CD4-positive, alpha-beta T cell treated with Interleukin-17A for 4 hours (primary cell): ENCODE measurements at regions not wholly inside any gene's neighbourhood (a gene's known extent, or its start where the extent isn't known, plus 50 kb on each side); places are given as distances from the start of the nearest gene placed in this dataset.

ENCODE experiments used
- DNase-seq: peaks from one replicate; pipeline ENCODE4 v3.0.0-alpha.2; 2020; ENCODE audit warnings: mixed read lengths

DNA sequence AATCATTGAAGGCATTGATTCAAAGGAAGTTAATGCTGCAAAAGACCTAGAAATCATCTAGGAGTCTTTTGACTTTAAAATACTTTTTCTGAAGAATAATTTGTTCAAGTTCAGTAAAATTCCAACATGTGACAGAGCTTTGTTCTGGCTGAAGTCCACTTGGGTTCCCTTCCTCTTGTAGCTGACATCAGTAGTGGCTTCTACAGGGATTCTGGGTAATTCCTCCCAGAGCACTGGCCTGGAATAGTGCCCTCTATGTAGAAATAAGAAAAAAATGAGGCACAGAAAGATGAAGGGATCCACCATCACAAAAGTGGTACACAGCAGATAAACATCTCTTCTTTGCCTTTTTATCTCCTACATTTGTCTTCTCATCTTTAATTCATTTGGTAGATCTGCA, 548.1 kb downstream of the LTN1 start:
- no peak for DNase-seq

GRCh38 chr21:28444111-28444510, 548.6 kb downstream of the LTN1 start:
- DNase-seq, result no peak

DNA sequence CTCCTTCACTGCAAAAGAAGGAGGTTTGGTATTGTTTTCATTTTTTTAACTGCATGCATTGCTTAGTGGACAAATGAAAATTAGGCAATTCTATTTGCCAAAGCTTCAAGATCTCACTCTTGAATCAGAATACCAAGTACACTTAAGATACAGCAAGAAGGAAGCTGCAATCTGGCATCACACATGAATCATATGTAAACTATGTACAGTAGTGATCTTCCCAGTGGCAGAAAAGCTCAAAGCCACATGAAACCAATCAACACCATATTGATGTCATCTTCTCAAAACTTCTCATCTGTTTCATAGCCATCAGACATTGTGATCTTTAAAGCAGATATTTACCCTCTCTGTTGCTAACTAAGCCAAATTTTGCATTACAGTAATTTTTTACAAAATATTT, 550.1 kb downstream of the LTN1 start:
- DNase-seq, result no peak

DNA sequence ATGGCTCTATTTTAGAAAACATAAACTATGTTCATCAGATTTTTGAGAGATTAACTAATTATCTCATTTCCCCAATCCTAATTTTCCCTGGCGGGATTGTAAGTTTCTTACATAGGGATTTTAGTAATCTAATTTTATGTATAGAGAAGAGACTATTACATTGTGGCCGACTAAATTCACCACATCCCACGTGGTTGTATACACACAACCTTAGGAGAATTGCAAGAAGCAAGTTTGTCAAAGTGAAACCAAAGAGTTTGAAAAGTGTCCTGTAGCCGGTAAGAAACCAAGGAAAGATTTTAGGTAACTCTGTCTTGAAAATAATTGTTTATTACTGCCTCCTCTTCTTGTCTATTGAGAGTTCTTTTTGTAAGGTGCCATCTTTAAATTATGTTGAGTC, 550.6 kb downstream of the LTN1 start:
- no peak for DNase-seq

- DNase-seq, result no peak
Observed at GRCh38 chr21:28439788-28440187, 552.9 kb downstream of the LTN1 start.

DNA sequence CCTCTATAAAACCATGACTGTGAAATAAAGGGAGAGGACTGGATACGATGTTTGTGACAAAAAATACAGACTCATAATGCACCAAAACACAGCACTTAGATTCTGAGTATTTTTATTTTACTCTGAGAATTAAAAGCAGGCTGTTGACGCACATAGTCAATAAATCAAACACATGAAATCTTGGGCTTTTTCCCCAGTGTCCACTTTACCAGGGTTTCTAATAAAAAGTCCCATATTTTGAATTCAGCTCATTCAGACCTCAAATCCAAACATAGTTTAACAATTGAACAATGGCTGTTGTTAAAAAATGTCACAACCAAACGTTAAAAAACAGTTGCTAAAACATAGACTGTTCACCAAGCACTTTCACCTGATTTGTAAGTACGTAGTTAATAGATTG, 553.4 kb downstream of the LTN1 start:
- DNase-seq, result no peak

DNA sequence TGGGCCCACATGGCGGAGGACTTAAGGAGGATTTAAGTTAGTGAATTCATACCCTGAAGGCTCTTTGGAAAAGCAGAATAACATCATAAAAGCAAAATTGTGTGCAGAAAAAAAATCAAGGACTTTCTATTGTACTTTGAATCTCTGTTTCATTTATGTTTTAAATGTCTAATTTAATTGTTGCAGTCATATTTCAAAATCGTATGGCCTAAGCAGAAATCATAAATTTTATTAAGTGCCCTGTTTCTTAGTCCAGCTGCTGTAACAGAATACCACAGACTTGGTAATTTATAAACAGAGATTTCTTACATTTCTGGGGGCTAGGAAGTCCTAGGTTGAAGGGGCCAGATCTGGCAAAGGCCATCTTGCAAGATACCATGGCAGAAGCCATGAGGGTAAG, 555.6 kb downstream of the LTN1 start:
- no peak for DNase-seq

- DNase-seq, result no peak
Observed at GRCh38 chr21:28436286-28436932, 556.3 kb downstream of the LTN1 start.

DNA sequence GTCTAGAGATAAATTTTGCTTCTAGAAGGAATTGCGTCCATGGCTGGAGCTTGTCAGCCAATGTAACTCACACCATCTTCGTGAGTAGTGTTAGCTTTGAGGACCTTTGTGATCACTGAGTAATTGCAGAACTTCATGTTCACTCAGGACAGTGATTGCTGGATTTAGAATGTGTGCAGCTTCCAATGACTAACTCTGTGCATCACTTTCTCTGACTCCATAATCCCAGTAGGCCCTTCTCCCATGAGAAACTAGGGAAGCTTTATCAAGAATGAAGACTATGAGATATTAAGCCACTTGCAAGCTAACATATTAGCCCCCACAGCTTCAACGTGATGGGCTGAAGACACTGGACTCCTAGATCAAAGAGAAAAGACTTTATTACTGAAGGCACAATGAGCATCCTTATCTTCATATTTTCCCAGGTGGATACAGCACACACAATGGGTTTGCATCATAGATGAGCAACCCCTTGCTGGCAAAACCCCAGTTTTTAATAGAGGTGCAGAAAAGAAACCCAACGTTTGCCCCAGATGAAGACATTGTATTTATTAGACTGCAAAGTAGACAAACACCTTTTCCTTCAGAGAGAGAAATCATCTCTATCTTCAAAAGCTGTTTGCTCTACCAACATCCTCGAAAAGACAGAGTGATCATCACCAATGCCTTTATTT, 561.0 kb downstream of the LTN1 start:
- no peak for DNase-seq

- no peak for DNase-seq
Observed at GRCh38 chr21:28431022-28431421, 561.7 kb downstream of the LTN1 start.

DNA sequence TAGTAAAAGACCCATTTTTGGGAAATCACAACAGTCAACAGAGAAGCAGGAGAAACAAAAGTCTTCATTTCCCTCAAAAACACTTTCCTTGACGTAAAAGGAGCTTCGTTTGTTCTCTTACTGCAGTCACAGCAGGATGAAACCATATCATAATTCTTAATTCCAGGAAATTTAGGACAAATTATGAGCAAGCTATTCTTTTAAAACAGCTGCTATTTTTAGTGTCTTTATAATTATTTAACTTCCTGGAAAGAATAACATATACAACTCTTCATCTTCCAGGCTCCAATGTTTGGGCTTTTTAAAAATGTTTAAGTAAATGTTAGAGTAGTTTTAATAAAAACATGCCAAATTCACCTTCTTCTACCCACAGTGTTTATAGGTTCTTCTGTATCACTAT, 563.5 kb downstream of the LTN1 start:
- no peak for DNase-seq

GRCh38 chr21:28427394-28428022, 565.2 kb downstream of the LTN1 start:
- no peak for DNase-seq

DNA sequence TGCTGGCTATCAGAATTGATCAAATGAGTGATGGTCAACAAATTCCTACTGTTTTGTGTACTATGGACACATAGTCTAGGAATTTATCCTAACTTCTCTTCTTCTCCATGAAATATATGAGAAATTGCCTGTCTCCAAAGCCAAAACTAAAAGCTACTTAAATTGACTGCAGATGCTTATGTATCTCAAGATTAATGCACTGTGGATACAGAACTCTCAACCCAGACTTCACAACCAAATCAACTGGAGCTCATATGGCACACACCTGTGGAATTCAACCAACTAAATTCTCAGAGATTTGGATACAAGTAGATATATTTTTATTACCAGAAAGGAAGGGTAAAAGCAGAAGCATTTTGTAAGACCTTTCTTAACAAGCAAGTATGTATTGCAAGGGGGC, 566.1 kb downstream of the LTN1 start:
- no peak for DNase-seq

DNA sequence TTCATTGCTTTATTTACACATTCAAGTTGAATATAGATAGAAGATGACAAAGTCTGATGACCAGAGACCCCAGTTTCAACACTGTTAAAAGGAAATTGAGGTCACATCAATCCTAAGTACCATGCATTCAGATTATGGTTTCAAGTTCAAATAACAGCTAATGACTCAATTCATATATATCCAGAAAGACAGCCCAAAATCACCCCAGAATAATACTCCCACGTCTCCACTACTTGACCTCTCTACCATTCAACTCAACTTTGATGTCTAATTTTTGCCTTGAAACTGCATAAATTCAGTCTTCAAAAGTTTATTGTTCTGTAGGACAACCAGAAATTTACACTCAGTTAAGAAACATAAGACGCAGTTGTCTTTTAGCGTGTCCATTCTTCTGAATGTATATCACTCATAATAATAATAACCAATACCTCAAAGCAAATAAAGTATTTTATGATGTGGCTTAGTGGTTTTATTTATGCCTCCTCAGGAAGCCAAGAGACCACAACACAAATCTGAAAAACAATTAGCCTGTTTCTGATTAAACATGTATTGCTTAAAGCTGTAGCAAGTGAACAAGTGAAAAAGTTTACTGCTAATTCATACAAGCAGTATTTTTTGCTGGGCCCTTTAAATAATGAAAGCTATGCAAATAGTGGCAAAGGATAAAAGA, 569.0 kb downstream of the LTN1 start:
- no peak for DNase-seq

DNA sequence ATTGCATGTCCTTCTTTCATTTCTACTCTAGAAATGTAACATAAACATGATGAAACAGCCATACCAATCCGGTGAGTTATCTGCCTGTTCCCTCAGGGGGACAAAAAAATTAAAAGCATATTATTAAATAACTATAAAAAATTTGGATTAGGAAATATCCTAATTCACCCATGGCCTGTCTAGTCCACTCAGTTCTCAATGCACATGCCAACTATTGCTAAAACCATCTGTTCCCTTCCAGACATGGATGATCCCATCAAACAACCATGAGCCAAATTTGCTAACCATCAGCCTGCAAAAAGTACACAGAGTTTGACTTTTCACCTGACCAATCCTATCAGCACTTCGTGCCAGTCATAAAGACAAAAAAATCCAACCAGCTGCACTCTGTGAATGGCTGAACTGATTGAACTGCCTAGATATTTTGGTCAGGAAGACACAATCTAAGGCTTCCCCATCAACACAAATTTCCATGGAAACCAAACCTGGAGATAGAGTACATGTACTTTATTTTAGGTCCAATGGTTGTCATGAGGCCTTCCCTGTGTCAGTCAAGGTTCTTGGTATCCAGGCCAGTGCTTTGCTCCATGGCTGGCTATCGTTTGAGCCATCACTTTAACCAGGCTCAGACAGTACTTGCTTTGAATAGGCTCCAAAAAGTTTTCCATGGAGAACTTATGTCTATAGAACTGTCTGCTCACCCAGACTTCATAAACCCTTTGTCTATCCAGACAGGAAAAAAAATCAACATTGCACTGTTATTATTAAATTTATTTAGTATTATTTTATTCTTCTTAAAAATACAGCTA, 570.8 kb downstream of the LTN1 start:
- DNase-seq, result no peak

GRCh38 chr21:28419811-28420210, 572.9 kb downstream of the LTN1 start:
- DNase-seq, result no peak

DNA sequence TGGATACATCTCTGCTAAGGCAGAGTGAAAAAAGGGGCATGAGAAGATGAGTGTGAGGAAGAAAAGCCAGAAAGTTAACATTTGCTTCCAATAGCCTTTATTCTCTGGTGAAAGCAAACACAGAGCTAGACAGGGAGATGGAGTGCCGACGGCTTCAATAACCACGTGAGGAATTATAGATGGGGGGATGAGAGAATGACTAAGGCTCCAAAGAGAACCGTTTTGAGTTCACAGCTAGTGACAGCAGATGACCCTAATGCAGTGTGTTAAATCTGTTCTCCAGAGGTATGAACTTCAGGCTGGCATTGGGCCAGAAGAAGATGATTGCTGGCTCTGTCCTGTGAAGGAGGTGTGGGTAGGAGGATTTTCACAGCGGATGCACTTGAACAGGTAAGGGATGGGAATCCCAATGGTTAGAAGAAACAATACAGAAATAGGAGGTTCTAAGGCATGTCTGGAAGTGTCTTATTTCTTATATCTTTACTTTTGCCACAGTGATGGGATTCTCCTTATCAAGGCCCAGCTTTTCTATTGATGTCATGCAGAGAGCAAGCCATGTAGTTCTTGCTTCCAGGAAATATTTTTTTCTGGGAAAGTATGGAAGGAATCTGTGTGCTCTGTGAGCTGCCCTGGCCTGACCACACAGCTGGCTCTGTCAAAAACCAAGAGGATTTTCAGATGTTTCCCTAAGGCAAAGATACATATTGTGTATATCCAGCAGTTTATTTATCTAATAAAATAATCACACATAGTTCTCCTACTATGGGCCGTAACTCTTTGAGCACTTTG, 573.8 kb downstream of the LTN1 start:
- DNase-seq, result no peak

DNA sequence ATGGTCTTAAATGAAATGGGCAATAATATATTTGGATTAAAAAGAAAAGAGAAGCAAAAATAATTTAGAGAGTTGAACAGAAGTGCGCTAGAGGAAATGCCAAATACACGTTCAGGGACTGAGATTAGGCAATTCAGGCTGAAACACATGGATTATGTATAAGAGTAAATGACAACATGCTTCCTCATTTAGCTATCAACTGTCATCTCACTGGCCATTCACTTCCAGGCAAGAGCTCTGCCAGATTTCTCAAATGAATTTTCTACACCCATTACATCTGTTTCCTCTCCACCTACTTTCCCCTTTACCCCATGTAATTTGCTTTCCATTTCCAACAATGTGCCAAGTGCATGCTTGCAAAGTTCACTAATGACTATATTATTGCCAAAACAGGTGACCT, 582.4 kb downstream of the LTN1 start:
- no peak for DNase-seq

- no peak for DNase-seq
Observed at GRCh38 chr21:28402616-28402989, 590.1 kb downstream of the LTN1 start.

DNA sequence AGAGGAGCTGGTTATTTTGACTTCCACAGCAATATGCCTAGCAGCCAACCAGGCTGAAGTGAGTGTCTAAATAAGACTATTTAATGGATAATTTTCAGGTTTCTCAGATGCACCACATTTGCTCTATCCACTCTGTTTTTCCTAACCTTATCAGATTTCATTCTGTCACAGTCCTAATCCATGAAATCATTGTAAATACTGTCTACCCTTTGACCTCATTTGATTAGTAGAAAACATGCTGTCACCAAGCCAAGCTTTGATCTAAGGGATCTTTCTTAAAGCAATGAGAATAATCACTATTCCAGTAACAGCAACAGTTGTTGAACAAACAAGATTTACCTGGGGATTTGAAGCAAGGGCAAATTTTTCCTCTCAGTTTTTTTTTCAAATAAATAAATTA, 595.6 kb downstream of the LTN1 start:
- DNase-seq, result no peak

DNA sequence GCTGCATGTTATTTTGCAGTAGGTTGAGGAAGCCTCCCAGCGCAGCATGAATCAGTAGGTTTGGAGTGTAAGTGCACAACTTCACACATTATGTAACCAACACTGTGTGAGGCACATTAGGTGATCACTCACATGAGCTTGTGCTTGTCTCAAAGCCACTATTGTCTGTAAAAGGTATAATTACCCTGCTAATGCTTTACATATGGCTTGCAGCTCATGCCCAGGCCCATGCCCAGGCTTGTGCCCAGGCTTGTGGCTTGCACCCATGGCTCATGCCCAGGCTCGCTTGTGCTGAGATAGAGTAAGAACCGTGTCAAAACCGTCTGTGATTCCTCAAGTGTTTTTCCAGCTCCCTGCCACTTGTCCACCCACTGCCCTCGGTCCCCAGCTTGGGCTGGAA, 596.3 kb downstream of the LTN1 start:
- no peak for DNase-seq

- no peak for DNase-seq
Observed at GRCh38 chr21:28393279-28393678, 599.4 kb downstream of the LTN1 start.
